ENCODE measurements at regions not wholly inside any gene's neighbourhood (a gene's known extent, or its start where the extent isn't known, plus 50 kb on each side); places are given as distances from the start of the nearest gene placed in this dataset.

- TF ChIP-seq, protein P1, sequence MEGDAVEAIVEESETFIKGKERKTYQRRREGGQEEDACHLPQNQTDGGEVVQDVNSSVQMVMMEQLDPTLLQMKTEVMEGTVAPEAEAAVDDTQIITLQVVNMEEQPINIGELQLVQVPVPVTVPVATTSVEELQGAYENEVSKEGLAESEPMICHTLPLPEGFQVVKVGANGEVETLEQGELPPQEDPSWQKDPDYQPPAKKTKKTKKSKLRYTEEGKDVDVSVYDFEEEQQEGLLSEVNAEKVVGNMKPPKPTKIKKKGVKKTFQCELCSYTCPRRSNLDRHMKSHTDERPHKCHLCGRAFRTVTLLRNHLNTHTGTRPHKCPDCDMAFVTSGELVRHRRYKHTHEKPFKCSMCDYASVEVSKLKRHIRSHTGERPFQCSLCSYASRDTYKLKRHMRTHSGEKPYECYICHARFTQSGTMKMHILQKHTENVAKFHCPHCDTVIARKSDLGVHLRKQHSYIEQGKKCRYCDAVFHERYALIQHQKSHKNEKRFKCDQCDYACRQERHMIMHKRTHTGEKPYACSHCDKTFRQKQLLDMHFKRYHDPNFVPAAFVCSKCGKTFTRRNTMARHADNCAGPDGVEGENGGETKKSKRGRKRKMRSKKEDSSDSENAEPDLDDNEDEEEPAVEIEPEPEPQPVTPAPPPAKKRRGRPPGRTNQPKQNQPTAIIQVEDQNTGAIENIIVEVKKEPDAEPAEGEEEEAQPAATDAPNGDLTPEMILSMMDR (IDR thresholded peaks at IDR 0.05), result no peak
- H3K36me3 ChIP-seq (ENCODE audit: control insufficient read depth, insufficient read depth, low read length), result no peaks in the 10 kb centered on the region
Observed at GRCh38 chr11:29293825-29294224, 723.0 kb downstream of the KCNA4 start.

DNA sequence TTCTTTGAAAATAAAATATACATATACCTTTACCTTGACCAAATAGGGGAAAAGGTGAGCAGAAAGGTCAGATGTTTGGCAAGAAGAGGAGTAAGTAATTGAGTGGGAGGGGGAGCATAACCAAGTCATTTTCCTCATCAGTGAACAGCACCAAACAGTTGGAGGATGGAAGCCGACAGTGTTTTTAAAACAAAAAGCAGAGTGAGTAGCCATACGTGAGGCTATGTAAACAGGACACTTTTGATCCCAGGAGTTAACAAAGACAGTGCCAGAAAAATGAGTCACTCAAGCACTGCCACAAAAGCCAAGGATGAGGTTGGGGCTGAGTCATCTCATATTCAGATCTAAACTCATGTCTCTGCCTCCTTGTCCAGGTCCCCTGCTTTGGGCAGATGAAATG is 734.7 kb downstream of the KCNA4 start:
- Histone ChIP-seq H2AFZ (no peak overlapping the region), H3K79me2 (no peaks in the 10 kb centered on the region), H3K4me1 (no peaks in the 10 kb centered on the region), H3K9ac (no peak overlapping the region), H3K36me3 (ENCODE audit: control insufficient read depth, insufficient read depth, low read length) (no peaks in the 10 kb centered on the region), H3K9me3 (ENCODE audit: control insufficient read depth, low read length) (no peaks in the 10 kb centered on the region), H3K27me3 (ENCODE audit: control insufficient read depth, insufficient read depth, low read length) (no peaks in the 10 kb centered on the region), H3K4me2 (ENCODE audit: low read length) (no peak overlapping the region), H3K27ac (no peak overlapping the region), H3K4me3 (ENCODE audit: low read depth, low read length) (no peak overlapping the region)
- TF ChIP-seq, protein P1 (IDR thresholded peaks at IDR 0.05), result no peak

More at GRCh38 chr11:29293825-29294224, 723.0 kb downstream of the KCNA4 start:
- no peaks in the 10 kb centered on the region for H3K9me3 ChIP-seq (ENCODE audit: control insufficient read depth, low read length)
- no peaks in the 10 kb centered on the region for H3K79me2 ChIP-seq
- no peak overlapping the region for H3K9ac ChIP-seq
- H3K27ac ChIP-seq, result no peak overlapping the region
- no peak overlapping the region for H3K4me3 ChIP-seq (ENCODE audit: low read depth, low read length)
- no peaks in the 10 kb centered on the region for H3K4me1 ChIP-seq
- no peak overlapping the region for H3K4me2 ChIP-seq (ENCODE audit: low read length)
- no peak overlapping the region for H2AFZ ChIP-seq
- H3K27me3 ChIP-seq (ENCODE audit: control insufficient read depth, insufficient read depth, low read length), result no peaks in the 10 kb centered on the region

DNA sequence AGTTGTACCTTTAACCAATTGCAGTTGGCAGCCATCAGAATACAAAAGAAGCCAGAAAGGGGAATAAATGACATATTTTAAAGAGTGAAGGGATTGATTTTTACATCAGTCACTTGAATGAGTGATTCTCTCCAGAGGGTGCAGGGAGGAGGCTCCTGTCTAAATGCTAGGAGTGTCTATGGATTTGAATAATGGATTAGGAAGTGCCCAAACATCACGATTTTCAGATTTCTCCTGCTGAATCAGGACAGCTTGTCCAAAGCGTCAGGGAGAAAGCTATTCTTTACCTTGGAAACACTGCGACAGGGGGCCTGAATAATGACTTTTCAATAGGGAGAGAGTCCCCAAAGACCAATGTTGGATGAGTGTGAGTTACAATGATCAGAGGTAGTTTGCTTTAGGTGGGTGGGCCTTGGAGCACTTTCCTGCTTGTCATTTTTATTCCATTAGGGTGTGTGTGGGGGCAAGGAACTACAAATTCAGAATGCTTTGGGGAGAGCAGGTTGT is 735.5 kb downstream of the KCNA4 start:
- H3K36me3 ChIP-seq (ENCODE audit: control insufficient read depth, insufficient read depth, low read length), result no peaks in the 10 kb centered on the region
- TF ChIP-seq, protein P1 (IDR thresholded peaks at IDR 0.05), result no peak
- no peak overlapping the region for H3K9ac ChIP-seq
- H3K9me3 ChIP-seq (ENCODE audit: control insufficient read depth, low read length), result no peaks in the 10 kb centered on the region
- no peaks in the 10 kb centered on the region for H3K27me3 ChIP-seq (ENCODE audit: control insufficient read depth, insufficient read depth, low read length)
- no peak overlapping the region for H3K27ac ChIP-seq
- H3K4me2 ChIP-seq (ENCODE audit: low read length), result no peak overlapping the region
- H3K79me2 ChIP-seq, result no peaks in the 10 kb centered on the region
- no peak overlapping the region for H2AFZ ChIP-seq
- H3K4me1 ChIP-seq, result no peaks in the 10 kb centered on the region
- no peak overlapping the region for H3K4me3 ChIP-seq (ENCODE audit: low read depth, low read length)

GRCh38 chr11:29280452-29280851 is 736.4 kb downstream of the KCNA4 start:
- H3K4me3 ChIP-seq (ENCODE audit: low read depth, low read length), result no peak overlapping the region
- no peaks in the 10 kb centered on the region for H3K9me3 ChIP-seq (ENCODE audit: control insufficient read depth, low read length)
- H3K4me1 ChIP-seq, result no peaks in the 10 kb centered on the region
- H3K4me2 ChIP-seq (ENCODE audit: low read length), result no peak overlapping the region
- H3K9ac ChIP-seq, result no peak overlapping the region
- H3K27me3 ChIP-seq (ENCODE audit: control insufficient read depth, insufficient read depth, low read length), result no peaks in the 10 kb centered on the region
- TF ChIP-seq, protein P1 (IDR thresholded peaks at IDR 0.05), result no peak
- H3K27ac ChIP-seq, result no peak overlapping the region
- no peak overlapping the region for H2AFZ ChIP-seq
- H3K79me2 ChIP-seq, result no peaks in the 10 kb centered on the region
- H3K36me3 ChIP-seq (ENCODE audit: control insufficient read depth, insufficient read depth, low read length), result no peaks in the 10 kb centered on the region

DNA sequence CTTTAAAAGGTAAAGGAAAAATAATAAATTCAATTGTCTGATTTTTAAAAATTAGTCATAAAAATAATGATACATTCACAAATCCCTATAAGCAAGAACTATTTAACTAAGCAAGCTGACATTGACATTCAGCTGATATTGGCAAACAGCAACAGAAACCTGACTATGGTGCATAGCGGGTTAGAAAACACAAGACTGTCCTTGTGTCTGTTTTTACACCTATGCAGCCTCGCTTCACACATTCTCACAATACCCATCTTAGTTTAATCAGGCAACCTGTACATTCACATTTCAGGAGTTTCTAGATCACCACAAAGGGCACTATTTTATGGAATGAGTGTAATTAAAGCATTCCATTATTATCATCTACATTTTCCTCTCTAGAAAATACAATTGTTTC is 737.1 kb downstream of the KCNA4 start:
- Histone ChIP-seq H3K4me2 (ENCODE audit: low read length) (no peak overlapping the region), H3K4me1 (no peaks in the 10 kb centered on the region), H3K27ac (no peak overlapping the region), H3K36me3 (ENCODE audit: control insufficient read depth, insufficient read depth, low read length) (no peaks in the 10 kb centered on the region), H3K9ac (no peak overlapping the region), H3K4me3 (ENCODE audit: low read depth, low read length) (no peak overlapping the region), H3K27me3 (ENCODE audit: control insufficient read depth, insufficient read depth, low read length) (no peaks in the 10 kb centered on the region), H2AFZ (no peak overlapping the region), H3K79me2 (no peaks in the 10 kb centered on the region), H3K9me3 (ENCODE audit: control insufficient read depth, low read length) (no peaks in the 10 kb centered on the region)
- TF ChIP-seq, protein P1 (IDR thresholded peaks at IDR 0.05), result no peak

Data from parathyroid adenoma (tissue), 2 donors.